NCI-H526 (cell line): ENCODE measurements at regions not wholly inside any gene's neighbourhood (a gene's known extent, or its start where the extent isn't known, plus 50 kb on each side); places are given as distances from the start of the nearest gene placed in this dataset.
"Not testable (repeated sequence)": the region's sequence is repeated elsewhere in the genome, so short reads cannot be mapped to it uniquely, and the experiment has no call there.

Experiments used
- DNase-seq, 2 experiments: peaks; one replicate each; lab custom pipeline; 2025; lab: John Stamatoyannopoulos, UW

DNA sequence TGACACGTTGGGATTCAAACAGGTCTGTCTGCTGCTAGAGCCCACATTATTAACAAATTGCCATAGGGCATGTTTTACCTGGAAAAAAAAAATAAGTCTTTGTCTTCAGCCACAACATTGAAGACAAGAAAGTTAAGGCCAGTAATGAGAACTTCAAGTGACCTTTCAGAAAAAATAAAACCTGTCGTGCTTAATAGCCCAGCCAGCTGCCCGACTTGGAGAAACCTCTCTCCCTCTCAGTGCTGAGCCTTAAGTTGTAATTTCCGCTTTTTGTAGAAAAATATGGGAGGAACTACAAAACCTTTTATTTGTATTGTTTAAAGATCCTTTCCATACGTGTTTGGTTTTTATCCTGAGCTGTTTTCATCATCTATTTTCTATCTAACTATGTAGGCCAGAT lies 454.3 kb upstream of the SLITRK6 start:
- not testable (repeated sequence) for DNase-seq

DNA sequence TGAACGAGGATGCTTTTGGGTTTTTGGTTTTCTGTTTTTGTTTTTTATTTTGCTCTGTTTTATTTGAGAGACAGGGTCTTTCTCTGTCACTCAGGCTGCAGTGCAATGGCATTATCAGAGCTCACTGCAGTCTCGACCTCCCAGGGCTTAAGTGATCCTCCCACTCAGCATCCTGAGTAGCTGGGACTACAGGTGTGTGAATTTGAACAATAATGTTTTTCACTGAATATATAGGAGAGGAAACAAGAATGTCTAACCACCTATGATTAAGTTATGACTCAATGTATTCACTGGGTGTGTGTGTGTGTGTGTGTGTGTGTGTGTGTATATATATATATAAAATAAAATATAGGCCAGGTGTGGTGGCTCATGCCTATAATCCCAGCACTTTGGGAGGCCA lies 456.6 kb upstream of the SLITRK6 start:
- not testable (repeated sequence) for DNase-seq

DNA sequence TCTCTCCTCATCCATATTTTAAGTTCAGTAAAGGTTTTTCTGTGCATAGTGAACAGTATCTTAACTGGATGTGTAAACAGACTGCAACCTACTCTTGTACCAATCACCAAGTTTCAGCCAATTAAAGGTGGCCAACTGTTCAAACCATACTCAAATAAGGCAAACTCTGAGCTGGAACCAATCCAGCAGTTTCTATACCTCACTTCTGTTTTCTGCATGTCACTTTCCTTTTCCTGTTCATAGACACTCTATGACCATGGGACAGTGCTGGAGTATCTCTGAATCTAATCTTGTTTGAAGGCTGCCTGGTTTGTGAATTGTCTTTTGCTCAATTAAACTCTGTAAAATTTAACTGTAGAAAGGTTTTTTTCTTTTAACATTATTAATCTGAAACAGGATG lies 470.3 kb upstream of the SLITRK6 start:
- no peak for DNase-seq

DNA sequence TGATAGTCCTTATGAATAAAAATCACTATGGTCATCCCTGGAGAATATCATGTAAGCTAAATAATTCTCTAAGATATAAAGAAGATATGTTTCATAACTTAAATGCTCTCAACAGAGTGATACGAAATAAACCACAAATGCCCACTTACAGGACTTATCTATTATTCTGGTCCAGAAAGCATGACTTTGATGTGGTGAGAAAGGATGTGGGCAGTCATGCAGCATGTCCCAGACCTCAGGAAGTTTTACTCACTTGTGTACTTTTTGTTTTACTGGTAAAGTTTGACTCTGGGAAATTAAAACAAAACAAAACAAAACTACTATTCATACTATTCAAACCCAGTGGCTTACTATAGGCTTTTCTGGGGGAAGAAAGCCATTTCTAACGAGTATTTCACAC lies 483.2 kb upstream of the SLITRK6 start:
- DNase-seq, result no peak

DNA sequence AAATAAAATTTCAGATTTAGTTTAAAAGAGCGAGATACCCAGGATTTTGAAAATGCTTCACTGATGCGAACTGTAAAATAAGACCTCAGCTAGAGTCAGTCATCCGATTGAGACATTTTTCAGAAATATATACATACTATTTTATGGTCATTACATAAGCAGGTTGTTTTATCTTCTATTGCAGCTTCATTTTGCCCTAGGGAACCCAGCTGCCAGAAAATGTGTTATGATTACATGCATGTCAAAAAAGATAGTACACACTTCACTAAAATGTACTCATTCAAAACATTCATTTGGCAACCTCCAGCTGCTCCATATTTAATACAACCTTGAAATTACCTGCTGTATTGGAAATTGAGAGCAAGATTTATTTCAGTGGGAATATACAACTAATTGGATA lies 483.8 kb upstream of the SLITRK6 start:
- DNase-seq, result no peak

DNA sequence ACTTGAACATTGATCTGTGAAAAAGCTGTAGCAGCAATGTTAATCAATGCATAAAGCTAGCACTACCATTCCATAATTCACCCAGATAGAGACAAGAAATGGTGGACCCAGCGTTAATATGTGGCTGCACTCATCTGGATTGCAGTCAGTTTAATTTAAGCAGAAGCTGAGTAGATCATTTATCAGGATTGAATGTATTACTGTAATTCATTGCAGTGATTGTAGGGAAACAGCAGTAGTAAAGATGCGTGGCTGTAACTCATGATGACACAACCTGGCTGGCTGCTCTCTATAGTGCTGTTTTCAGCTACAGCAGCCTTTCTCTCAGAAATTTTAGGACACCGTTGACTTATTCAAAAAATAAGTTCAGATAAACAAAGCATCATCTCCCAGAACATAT lies 499.5 kb upstream of the SLITRK6 start:
- no peak for DNase-seq

DNA sequence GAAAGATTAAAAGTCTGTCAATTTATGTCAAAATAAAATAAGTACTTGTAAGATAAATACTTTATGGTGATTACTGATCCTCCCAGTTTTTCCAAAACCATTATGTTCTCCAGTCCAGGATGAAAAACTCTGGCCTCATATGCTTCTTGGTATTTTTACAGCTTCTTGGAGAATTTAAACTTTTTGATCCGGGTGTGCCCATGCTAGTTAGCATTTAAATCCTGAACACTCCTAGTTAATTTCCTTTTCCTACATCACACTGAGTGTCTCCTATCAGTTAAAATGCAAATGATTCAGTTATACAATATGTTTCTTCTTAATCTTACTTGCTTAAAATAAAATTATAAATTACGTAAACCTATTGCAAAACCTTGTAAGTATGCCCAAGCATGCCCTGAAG lies 499.9 kb upstream of the SLITRK6 start:
- no peak for DNase-seq

DNA sequence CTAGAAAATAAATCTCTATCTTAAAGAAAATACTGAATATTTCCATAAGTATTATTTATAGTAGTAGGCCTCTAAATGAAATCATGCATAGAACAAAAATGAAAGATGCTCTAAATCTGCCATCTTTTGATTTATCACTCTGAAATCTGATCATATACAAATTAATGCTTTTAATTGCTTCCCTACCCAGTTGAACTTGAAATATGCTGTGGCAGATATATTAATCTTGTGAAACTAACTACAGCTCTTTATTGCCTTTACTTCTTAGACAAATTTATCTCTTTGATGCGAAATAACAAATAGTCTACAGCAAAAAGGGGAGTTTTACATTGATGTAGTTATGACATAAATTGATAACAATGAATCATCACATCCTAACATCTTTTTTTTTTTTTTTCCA lies 510.7 kb upstream of the SLITRK6 start:
- DNase-seq, result peak in 1 of 2 experiments; percentile 23

DNA sequence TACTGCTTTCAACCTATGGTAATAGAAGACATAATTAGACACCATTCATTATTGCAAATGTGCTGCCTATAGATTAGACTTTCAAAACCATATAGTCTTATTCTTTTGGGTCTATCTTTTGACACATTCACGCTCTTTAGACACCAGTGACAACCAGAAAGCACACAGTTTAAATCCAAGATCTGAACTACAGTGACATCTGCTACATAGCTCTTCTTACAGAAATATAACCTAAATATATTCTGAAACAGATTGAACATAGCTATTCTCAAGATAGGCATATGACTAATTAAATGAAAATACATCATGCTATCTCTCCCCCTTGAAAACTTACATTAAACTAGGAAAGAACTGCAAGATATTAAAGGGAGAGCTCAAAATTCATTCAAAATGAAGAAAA lies 514.2 kb upstream of the SLITRK6 start:
- DNase-seq, result no peak

DNA sequence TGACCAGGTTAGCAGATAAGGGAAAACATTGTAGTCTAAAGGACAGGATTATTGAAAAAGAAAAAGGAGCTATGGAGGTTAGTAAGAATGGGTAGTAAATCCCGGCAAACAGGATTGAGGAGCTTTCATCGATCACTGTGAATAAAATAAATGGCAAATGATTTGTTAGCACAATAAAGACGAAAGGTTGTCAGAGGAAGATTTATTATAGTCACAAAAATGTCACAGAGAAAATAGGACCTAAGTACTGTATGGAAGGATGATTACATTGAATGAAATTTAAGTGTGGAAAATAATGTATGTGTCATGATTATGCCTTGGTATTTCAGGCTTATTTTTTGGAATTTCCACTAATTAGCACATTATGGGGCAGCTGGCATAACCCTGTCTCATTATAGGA lies 519.2 kb upstream of the SLITRK6 start:
- DNase-seq, result no peak

DNA sequence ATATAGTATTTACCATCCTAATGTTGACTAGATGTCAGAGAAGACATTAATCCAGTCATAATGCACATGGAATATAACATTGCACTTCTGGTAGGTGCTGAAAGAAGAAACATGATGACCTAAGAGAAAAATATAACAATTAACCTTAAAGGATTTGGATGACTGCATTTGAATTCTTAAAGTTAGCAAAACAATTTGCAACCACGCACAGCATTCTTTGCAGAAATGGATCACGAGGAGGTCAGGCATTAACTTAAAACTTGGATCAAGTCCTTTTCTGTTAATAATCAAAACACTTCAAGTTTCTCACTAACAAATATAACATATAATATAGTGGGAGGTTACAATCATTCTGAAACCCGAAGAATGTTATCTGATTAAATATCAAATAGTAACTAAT lies 525.0 kb upstream of the SLITRK6 start:
- DNase-seq, result no peak

DNA sequence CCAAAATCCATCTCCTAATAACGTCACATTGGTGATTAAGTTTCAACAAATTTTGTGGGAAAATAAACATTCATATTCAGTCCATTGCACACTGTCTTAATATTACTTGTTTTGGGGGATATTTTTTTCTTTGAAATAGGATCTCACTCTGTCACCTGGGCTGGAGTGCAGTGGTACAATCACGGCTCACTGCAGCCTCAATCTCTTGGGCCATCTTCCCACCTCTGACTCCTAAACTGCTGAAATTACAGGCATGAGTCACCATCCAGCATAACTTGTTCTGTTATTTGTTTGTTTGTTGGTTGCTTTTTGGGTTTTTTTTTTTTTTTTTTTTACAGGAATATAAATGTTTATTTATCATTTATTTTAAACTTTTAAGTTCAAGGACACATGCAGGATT lies 556.1 kb upstream of the SLITRK6 start:
- no peak for DNase-seq

DNA sequence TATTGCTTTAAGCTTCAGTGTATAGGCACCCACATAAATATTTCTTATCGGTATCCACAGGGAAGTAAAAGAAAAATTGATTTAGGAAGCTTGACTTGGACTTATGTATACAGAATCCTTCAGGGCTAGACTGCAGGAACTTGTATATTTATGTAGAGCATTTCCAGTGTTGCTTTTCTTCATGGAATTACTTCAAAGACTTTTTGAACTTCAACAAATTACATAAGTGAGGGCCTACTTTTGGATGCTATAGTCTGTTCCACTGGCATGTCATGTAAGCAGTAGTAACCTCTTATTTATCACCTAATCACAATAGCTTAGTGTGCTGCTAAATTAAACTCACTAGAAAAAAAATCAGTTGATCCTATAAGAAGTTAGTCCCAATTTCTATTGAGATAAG lies 557.9 kb upstream of the SLITRK6 start:
- no peak for DNase-seq

DNA sequence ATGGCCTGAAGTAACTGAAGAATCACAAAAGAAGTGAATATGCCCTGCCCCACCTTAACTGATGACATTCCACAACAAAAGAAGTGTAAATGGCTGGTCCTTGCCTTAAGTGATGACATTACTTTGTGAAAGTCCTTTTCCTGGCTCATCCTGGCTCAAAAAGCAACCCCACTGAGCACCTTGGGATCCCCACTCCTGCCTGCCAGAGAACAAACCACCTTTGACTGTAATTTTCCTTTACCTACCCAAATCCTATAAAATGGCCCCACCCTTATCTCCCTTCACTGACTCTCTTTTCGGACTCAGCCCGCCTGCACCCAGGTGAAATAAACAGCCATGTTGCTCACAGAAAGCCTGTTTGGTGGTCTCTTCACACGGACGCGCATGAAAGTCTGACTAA lies 564.5 kb upstream of the SLITRK6 start:
- DNase-seq, result not testable (repeated sequence)

DNA sequence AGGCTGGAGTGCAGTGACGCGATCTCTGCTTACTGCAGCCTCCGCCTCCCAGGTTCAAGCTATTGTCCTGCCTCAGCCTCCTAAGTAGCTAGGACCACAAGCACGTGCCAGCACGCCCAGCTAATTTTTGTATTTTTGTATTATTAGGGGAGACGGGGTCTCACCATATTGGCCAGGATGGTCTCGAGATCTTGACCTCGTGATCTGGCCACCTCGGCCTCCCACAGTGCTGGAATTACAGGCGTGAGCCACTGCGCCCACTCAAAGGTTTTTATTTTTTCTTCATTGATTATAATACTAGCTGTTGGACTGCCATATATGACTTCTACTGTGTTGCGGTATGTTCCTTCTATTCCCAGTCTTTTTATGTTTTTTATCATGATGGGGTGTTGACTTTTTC lies 569.7 kb upstream of the SLITRK6 start:
- no peak for DNase-seq

DNA sequence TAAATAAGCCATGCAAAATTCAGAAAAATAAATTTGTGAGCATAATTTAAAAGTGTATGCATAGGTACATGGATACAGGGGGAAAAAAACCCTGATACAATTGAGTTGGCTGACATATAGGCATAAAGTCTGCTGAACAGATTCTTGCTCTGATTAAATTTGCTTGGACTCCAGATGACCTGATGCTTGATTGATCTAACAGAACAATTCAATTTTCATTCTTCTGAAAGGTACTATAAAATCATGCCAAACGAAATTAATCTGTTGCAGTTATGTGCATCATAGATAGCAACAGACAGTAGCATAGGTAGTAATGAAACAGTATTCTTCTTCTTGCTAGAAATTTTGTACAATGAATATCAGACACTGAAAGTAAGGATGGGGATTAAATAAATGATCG lies 578.2 kb upstream of the SLITRK6 start:
- no peak for DNase-seq

DNA sequence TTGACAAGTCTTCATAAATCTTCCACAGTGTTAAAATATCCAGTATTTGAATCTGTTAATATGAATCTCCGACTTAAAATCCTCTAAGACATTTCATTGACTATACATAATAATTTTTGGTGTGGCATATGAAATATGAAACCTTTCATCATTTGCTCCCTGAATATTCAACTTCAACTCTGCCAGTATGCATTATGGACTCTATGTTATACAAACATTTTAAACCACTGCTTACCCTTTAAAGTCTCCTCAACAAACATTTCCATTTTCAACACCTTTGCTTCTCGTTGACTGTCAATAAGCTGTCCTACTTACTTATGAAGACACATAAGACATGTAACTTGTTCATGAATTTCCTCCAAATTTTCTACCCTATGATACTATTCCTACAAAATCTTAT lies 579.4 kb upstream of the SLITRK6 start:
- DNase-seq, result peak; percentile 63 to 77

DNA sequence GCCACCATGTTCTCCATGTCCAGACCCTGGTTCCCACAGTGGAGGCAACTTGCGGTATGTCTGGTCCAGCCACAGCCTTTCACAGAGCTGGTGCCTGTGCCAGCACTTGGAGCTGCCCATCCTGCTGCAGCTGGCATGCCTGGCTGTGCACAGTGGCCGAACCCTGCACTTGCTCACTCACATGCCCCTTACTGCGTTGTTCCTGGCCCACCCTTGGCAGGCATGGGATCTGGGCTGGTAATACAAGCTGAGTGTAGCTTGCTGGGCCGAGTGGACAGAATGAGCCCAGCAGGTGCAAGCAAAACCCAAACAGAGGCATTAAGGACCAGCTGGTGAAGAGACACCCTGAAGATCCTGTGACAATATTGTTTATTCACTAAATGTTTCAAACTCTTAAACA lies 583.9 kb upstream of the SLITRK6 start:
- DNase-seq, result no peak

DNA sequence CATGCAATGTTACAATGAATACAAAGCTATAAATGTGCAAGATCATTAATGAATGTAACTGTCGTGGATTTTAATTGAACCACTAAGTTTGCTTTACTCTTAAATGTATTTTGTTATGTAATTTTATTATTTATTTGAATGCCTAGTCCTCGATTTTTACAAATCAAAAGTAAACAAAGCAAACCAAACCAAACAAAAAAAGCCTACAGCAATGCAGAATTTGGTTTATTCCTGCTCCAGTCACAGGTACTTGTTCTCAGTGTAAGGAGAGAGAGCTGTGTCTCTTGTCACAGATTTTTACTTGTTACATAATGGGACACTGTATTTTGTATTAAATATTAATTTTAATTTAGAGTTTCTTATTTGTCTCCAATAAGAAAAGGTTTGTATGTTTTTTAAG lies 584.3 kb upstream of the SLITRK6 start:
- DNase-seq, result no peak

DNA sequence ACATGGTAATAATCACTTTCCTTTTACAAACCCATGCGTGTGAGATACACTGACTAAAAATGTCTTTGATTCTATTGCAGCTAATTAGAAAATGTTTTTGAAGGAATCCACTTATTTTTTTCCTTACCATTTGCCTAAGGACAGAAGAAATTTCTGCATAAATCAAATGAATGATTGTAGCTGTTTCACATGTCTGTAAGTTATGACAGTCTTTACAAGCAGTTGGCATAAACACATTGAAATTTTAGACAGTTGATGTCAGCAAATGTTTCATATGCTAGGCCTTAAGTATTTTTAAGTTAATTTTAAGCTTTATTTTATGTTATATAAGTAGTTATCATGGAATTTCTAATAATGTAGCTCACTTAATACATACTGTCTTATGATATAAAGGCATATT lies 598.4 kb upstream of the SLITRK6 start:
- DNase-seq, result no peak

DNA sequence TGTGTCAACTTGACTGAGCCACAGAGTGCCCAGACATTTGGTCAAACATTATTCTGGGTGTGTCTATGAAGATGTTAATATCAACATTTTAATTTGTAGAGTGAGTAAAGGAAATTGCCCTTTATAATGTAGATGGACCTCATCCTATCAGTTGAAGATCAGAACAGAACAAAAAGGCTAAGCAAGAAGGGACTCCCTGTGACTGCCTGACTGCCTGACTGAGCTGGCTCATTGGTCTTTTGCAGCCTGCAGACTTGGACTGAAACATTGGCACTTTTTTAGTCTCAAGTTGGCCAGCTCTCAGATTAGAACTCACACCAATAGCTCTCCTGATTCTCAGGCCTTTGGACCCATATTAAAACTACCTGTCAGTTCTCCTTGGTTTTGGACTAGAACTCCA lies 600.4 kb upstream of the SLITRK6 start:
- DNase-seq, result no peak

DNA sequence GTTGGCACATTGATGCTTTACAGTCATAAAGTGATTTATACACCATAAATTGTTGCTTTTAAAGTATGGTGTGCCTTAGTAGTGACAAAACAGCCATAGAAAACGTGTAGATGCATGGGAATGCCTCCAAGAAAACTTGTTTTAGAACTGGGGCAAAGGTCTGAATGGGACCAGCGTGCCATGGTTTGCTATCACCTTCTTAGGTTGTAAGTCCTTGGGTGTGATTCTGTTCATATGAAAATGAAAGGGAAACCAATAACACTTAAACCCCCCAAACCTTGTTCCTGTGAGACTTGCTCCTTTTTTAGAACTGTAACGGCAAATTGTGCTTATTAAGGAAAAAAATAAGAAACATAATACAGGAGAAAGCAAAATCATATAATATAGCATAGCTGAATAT lies 603.3 kb upstream of the SLITRK6 start:
- DNase-seq, result no peak

DNA sequence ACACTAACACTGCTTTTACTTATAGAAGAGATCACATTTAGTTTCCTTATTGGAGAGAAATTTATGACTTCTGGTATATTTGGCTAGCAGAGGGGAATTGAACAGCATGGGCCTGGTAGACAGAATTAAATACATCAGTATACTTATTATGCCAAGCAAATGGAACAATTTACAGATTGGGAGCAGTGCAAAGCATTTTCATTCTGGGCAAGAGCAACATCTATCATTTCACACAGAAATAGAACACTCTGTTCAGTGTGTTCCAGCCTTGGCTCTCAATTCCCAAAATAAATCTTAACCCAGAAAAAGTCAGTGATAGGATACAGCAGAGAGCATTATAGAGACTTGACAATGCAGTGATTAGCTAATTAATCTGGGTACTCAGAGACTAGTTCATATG lies 604.0 kb upstream of the SLITRK6 start:
- DNase-seq, result no peak

DNA sequence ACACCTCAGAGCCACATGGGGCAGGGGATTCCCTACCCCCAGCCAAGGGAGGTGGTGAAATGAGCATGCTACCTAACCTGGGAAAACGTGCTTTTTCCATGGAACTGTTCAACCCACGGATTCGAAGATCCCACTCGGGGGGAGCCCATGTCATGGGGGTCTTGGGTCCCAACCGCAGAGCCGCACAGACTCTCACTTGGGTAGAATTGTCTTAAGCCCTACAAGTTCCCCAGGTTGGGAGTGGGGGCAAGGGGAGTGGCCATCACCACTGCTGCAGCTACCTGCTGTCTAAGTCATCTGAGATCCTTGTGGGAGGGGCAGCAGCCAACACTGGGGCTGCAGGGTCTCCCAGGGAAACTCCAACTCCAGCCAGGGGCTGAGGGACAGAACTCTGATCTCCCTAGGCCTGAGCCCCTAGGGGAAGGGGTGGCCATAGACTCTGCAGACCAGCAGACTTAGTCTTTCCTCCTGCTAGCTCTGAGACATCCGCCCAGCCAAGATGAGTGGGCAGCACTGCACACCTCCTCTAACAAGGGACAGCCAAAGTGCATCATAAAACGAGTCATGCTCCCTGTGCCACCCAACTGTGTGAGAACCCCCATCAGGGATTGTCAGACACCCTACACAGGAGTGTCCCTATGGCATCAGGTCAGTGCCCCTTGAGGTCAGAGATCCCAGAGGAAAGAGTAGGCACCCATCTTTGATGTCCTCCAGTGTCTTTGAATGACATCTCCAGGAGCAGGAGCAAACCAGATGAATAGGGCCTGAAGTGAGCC lies 610.4 kb upstream of the SLITRK6 start:
- DNase-seq, result no peak
